HG03025 (cell line): ENCODE measurements at regions not wholly inside any gene's neighbourhood (a gene's known extent, or its start where the extent isn't known, plus 50 kb on each side); places are given as distances from the start of the nearest gene placed in this dataset.
"Not testable (repeated sequence)": the region's sequence is repeated elsewhere in the genome, so short reads cannot be mapped to it uniquely, and the experiment has no call there.

Experiments
- ATAC-seq: cut with Tn5 transposase; IDR thresholded peaks from one replicate; pipeline ENCODE4 v1.9.1; 2021; ENCODE audit warnings: mild to moderate bottlenecking, moderate library complexity; ENCODE audit not compliant: unreplicated experiment, low FRiP score

- no peak for ATAC-seq
These were observed 236.2 kb upstream of the NRIP1 start for GRCh38 chr21:15301014-15301413.

- ATAC-seq = no peak
These were observed 236.9 kb upstream of the NRIP1 start for GRCh38 chr21:15301736-15302135.

- ATAC-seq = no peak
These were observed 241.5 kb upstream of the NRIP1 start for GRCh38 chr21:15306271-15306670.

- no peak for ATAC-seq
These were observed 243.5 kb upstream of the NRIP1 start for GRCh38 chr21:15308333-15308732.

GRCh38 chr21:15309022-15309590 lies 244.3 kb upstream of the NRIP1 start:
- no peak for ATAC-seq

GRCh38 chr21:15309721-15310120 lies 244.9 kb upstream of the NRIP1 start:
- ATAC-seq = no peak

- no peak for ATAC-seq
These were observed 246.7 kb upstream of the NRIP1 start for GRCh38 chr21:15311510-15311909.

GRCh38 chr21:15317034-15317433 lies 252.2 kb upstream of the NRIP1 start:
- ATAC-seq = not testable (repeated sequence)

GRCh38 chr21:15319727-15320126 lies 254.9 kb upstream of the NRIP1 start:
- no peak for ATAC-seq

- no peak for ATAC-seq
These were observed 259.7 kb upstream of the NRIP1 start for GRCh38 chr21:15324542-15324941.

- ATAC-seq = no peak
These were observed 261.4 kb upstream of the NRIP1 start for GRCh38 chr21:15326032-15326867.

- ATAC-seq = no peak
These were observed 263.0 kb upstream of the NRIP1 start for GRCh38 chr21:15327637-15328265.

GRCh38 chr21:15329191-15329590 lies 264.4 kb upstream of the NRIP1 start:
- ATAC-seq = no peak

GRCh38 chr21:15330872-15331271 lies 266.1 kb upstream of the NRIP1 start:
- ATAC-seq = no peak

- ATAC-seq = no peak
These were observed 267.8 kb upstream of the NRIP1 start for GRCh38 chr21:15332572-15332971.

- ATAC-seq = no peak
These were observed 268.4 kb upstream of the NRIP1 start for GRCh38 chr21:15333136-15333710.

GRCh38 chr21:15333951-15334350 lies 269.2 kb upstream of the NRIP1 start:
- no peak for ATAC-seq

- no peak for ATAC-seq
These were observed 278.3 kb upstream of the NRIP1 start for GRCh38 chr21:15343066-15343465.

- no peak for ATAC-seq
These were observed 287.2 kb upstream of the NRIP1 start for GRCh38 chr21:15352009-15352408.

GRCh38 chr21:15353546-15353945 lies 288.7 kb upstream of the NRIP1 start:
- ATAC-seq = no peak

GRCh38 chr21:15354516-15354915 lies 289.7 kb upstream of the NRIP1 start:
- ATAC-seq = no peak
